Left cardiac atrium (tissue), 4 donors: ENCODE measurements at regions not wholly inside any gene's neighbourhood (a gene's known extent, or its start where the extent isn't known, plus 50 kb on each side); places are given as distances from the start of the nearest gene placed in this dataset.
"Not testable (repeated sequence)": the region's sequence is repeated elsewhere in the genome, so short reads cannot be mapped to it uniquely, and the experiment has no call there.

Source experiments
- ATAC-seq, 2 donors: fragments of 200-7000 bp; cut with Tn5 transposase; one replicate each; pipeline ENCODE4 v1.9.1; 2020; ENCODE audit warnings: mild to moderate bottlenecking in 2 of 2, moderate library complexity in 2 of 2
- DNase-seq: peaks from one replicate; pipeline ENCODE4 v3.0.0-alpha.2; 2020
- intact Hi-C, 2 donors: fragments of 100-400 bp; cut with DNase I; formaldehyde crosslinking; loops; one replicate each; pipeline versions ENCODE4 v1.14.1 to v1.15.1; 2022 to 2023
- donor health status: DM: no; HTN: yes; CAD: no.
- donor health status: DM: no; HTN: yes; CAD: no; lungs with severe emphysema.
- donor health status: DM: yes; HTN: yes; CAD: no.
- donor health status: Dilated cardiomyopathy.

GRCh38 chr3:94394885-94395284 is 332.0 kb downstream of the NSUN3 start:
- intact Hi-C loops, result no loop called here
- DNase-seq, result no peak
- ATAC-seq, result no peak

- DNase-seq (no peak), ATAC-seq (no peak)
- intact Hi-C loops, result no loop called here
Observed at GRCh38 chr3:94395851-94396250, 333.0 kb downstream of the NSUN3 start.

DNA sequence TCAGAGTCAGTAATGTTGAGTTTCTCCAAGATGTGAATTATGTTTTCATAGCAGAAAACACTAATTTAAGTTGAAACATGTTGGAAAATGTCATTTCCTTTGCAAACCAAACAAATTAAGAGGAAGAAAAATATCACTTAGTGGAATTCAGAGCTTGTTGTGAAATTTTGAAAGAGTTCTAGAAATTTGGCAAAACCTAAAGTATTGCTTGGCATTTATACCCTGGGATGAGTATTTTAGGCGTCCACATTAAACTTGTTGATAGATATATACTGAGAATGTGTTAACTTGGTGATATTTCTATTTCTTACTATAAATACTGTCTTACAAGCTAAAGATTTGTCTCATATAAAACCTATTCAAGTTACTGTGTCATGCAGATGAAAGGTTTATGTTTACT is 335.2 kb downstream of the NSUN3 start:
- ATAC-seq, result no peak
- intact Hi-C loops, result no loop called here
- no peak for DNase-seq

GRCh38 chr3:94401466-94401865 is 338.6 kb downstream of the NSUN3 start:
- intact Hi-C loops, result no loop called here
- ATAC-seq (no peak), DNase-seq (no peak)

GRCh38 chr3:94402126-94402525 is 339.3 kb downstream of the NSUN3 start:
- no peak for DNase-seq
- intact Hi-C loops, result no loop called here

DNA sequence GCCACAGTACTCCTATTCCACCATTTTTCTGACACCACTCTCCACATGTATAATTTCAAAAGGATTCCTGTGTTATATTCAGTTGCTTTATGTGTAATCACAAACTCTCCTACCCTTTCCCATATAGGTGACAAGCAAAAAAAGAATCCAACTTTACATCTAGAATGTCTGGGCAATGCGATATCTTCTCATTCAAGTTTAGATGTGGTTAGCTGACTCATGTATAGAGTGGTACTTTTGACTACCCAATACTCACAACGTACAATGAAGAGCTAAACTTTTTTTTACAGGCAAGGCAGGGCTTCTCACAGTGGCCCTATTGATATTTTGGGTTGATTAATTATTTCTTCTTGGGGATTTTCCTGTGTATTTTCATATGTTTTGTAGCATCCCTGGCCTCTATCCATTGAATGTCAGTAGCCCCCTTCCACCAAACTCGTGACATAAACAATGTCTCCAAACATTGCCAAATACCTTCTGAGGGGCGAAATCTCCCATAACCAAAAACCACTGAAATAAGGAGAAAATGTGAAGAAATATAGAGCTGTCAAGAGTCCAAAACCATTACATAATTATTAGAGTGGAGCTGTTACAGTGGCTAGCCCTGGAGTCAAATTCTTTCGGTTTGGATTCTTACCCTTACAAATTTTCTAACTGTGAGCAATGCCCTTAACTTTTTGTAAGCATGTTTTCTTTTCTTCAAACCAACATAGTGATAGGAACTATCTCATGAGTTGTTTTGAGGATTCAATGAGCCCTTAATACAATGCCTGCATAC is 342.6 kb downstream of the NSUN3 start:
- intact Hi-C loops, result no loop called here
- ATAC-seq, result no peak
- DNase-seq, result no peak

More at GRCh38 chr3:94402126-94402525, 339.3 kb downstream of the NSUN3 start:
- no peak for ATAC-seq

GRCh38 chr3:94406595-94406994 is 343.7 kb downstream of the NSUN3 start:
- intact Hi-C loops, result no loop called here
- ATAC-seq, result no peak
- no peak for DNase-seq

- ATAC-seq, DNase-seq, intact Hi-C loops: not testable (repeated sequence)
Observed at GRCh38 chr3:94412936-94413335, 350.1 kb downstream of the NSUN3 start.

DNA sequence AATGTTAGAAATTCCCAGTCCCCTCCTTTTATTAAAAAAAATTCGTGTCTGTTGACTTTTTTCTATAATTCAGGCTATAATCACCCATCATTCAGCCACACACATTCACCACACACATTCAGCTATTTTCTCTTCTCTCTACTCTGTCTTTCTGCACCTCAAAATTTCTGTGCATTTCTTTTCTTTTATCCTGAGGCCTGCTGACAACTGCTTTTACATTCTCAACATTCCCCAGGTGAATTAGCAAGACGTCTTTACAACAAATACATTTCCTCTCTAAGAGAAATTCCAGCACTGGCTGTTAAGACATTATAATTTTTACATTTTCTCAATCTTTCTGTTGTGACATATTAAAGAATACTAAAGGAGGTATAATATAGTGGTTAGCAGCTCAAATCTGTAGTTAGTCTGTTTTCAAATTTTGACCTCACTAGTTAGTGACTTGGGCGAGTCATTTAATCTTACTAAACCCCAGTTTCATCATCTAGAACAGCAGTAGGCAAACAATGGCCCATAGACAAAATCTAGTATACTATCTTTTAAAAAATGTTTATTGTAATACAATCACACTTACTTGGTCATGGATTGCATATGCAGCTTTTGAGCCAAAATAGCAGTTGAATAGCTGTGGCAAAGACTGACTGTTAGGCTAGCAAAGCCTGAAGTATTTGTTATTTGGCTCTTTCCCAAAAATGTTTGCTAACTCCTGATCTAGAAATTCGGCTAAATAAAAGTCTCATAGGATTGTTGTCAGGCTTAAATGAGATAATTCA is 350.7 kb downstream of the NSUN3 start:
- ATAC-seq (no peak), DNase-seq (no peak)
- intact Hi-C loops, result no loop called here

DNA sequence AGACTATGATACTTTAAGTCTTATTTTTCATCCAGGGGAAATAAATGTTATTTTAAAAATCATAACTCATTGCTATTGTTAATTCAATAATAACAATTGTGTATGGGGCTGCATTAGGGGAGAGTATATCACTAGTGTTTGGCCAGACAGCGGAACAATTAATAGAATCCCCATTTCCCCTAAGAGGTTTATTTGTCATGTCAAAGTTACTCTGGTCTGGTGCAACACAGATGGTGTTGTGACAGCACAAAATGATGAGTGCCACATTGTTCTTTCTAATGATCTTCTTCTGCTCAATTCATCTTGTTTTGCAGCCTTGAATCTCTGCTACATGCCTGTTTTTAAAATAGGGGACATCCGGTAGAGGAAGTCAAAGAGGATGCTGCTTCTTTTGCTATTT is 351.6 kb downstream of the NSUN3 start:
- DNase-seq, result no peak
- ATAC-seq, result no peak
- intact Hi-C loops, result no loop called here

- ATAC-seq (no peak), DNase-seq (no peak)
- intact Hi-C loops, result no loop called here
Observed at GRCh38 chr3:94416768-94417167, 353.9 kb downstream of the NSUN3 start.

DNA sequence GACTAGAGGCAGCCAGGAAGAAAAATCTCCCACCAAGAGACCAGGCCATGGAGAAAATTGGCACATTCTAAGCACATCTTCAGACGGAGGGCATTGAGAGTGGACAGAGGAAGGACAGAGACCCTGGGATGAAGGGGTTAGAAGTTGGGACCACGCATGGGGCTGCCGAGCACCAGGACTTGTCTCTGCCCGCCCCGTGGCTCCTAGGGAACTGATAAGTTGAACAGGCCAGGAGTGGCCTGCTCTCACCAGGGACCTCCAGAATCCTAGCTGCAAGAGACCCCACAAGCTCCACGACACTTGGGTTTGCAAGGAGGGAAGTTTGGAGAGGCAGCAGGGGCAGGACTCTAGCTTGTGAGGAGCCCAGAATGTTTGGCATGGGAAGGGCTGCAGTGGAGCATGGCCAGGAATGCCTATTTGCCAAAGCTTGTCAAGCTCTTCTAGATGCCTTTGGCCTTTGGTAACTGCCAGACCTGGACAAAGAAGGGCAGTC is 355.1 kb downstream of the NSUN3 start:
- ATAC-seq, result no peak
- intact Hi-C loops, result no loop called here
- DNase-seq, result no peak

- DNase-seq (no peak), ATAC-seq (no peak)
- intact Hi-C loops, result no loop called here
Observed at GRCh38 chr3:94420931-94421330, 358.1 kb downstream of the NSUN3 start.

DNA sequence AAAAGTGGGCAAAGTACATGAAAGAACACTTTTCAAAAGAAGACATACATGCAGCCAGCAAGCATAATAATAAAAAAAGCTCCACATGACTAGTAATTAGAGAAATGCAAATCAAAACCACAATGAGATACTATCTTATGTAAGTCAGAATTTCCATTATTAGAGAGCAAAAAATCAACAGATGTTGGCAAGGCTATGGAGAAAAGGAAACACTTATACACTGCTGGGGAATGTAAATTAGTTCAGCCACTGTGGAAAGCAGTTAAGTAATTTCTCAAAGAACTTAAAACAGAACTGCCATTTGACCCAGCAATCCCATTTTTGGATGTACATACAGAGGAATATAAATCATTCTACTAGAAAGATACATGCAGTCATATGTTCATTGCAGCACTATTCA is 360.7 kb downstream of the NSUN3 start:
- DNase-seq (no peak), ATAC-seq (no peak)
- intact Hi-C loops, result no loop called here

GRCh38 chr3:94429517-94429916 is 366.7 kb downstream of the NSUN3 start:
- ATAC-seq (no peak), DNase-seq (no peak)
- intact Hi-C loops, result no loop called here

GRCh38 chr3:94431876-94432570 is 369.2 kb downstream of the NSUN3 start:
- intact Hi-C loops, result no loop called here
- no peak for ATAC-seq
- DNase-seq, result no peak

GRCh38 chr3:94433811-94434210 is 370.9 kb downstream of the NSUN3 start:
- intact Hi-C loops, result no loop called here
- ATAC-seq (no peak), DNase-seq (no peak)

DNA sequence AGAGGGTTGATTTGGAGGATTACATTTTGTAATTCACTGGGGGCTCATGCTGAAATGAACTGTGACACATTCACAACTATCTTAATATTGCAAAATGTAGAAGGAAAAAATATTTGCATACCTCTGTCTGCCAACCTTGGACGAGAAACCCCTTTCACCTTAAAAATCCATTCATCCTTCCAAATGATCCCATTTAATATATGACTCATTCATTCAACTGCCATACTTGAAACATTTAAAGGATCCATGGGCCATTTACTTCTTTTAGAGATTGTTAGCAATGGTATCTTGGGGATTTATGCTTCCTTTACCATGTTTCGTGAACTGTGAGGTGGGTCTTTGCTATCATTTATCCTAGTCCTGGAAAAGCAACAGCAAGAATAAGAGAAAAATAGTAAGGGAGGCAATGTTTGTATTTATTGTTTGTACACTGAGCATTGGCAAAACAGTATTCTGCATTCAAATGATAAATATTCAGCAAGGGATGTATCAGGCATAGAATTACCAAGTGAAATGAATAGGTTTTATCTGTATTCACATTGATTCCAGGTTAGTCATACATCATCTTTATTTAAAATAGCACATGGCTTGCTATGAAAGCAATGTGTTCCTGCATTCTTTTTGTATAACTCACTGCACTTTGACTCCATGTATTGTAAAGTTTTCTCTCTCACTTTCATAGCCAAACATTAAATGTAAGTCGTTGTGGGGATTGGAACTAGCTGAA is 378.1 kb downstream of the NSUN3 start:
- ATAC-seq (peak in 1 of 2 donors; percentile 66), DNase-seq (no peak)
- intact Hi-C loops, result no loop called here

- intact Hi-C loops, result no loop called here
- ATAC-seq (no peak), DNase-seq (no peak)
Observed at GRCh38 chr3:94441494-94441847, 378.6 kb downstream of the NSUN3 start.
